ENCODE measurements at regions not wholly inside any gene's neighbourhood (a gene's known extent, or its start where the extent isn't known, plus 50 kb on each side); places are given as distances from the start of the nearest gene placed in this dataset.
"Not testable (repeated sequence)": the region's sequence is repeated elsewhere in the genome, so short reads cannot be mapped to it uniquely, and the experiment has no call there.

- Mint-ChIP-seq H3K36me3 (no peaks in the 10 kb centered on the region), H3K9me3 (no peaks in the 10 kb centered on the region), H3K27me3 (ENCODE audit: insufficient read depth, low read depth) (no peaks in the 10 kb centered on the region), H3K27ac (no peak overlapping the region), H3K4me3 (no peak overlapping the region), H3K4me1 (peaks cover 19% of the 10 kb centered on the region)
- Histone ChIP-seq H3K36me3 (no peaks in the 10 kb centered on the region), H3K9ac (no peak overlapping the region), H3F3A (ENCODE audit: low read depth) (no peaks in the 10 kb centered on the region), H3K4me3 (no peak overlapping the region), H2AFZ (replicated peaks) (no peak overlapping the region), H3K4me1 (peaks cover 6% of the 10 kb centered on the region), H4K20me1 (ENCODE audit: low read depth) (no peaks in the 10 kb centered on the region), H3K79me2 (ENCODE audit: low read depth) (no peaks in the 10 kb centered on the region), H3K9me3 (ENCODE audit: low read depth) (no peaks in the 10 kb centered on the region), H3K4me2 (no peak overlapping the region), H3K27ac (no peak overlapping the region), H3K27me3 (no peaks in the 10 kb centered on the region)
- no peak for TF ChIP-seq CTCF (IDR thresholded peaks at IDR 0.05)
- no peak for TF ChIP-seq EZH2phosphoT487 (IDR thresholded peaks at IDR 0.05)
- TF ChIP-seq EZH2 (IDR thresholded peaks at IDR 0.05), result no peak
- no peak for DNase-seq (ENCODE audit: low spot score)
Observed at GRCh38 chr7:114180556-114181266, 233.9 kb upstream of the FOXP2 start.

- no peak for DNase-seq (ENCODE audit: low spot score)
- H2AFZ ChIP-seq (replicated peaks), result no peak overlapping the region
- H3K4me1 ChIP-seq, result no peaks in the 10 kb centered on the region
- H3K4me3 Mint-ChIP-seq, result no peak overlapping the region
- peaks cover 3% of the 10 kb centered on the region for H3K4me1 Mint-ChIP-seq
- no peak for TF ChIP-seq EZH2 (IDR thresholded peaks at IDR 0.05)
- TF ChIP-seq EZH2phosphoT487 (IDR thresholded peaks at IDR 0.05), result no peak
- no peak for TF ChIP-seq CTCF (IDR thresholded peaks at IDR 0.05)
- no peaks in the 10 kb centered on the region for H3F3A ChIP-seq (ENCODE audit: low read depth)
- H3K9ac ChIP-seq, result no peak overlapping the region
- no peak overlapping the region for H3K27ac ChIP-seq
- H3K27me3 ChIP-seq, result no peaks in the 10 kb centered on the region
- H3K4me3 ChIP-seq, result no peak overlapping the region
- H4K20me1 ChIP-seq (ENCODE audit: low read depth), result no peaks in the 10 kb centered on the region
- H3K27ac Mint-ChIP-seq, result no peak overlapping the region
- no peaks in the 10 kb centered on the region for H3K27me3 Mint-ChIP-seq (ENCODE audit: insufficient read depth, low read depth)
- no peaks in the 10 kb centered on the region for H3K79me2 ChIP-seq (ENCODE audit: low read depth)
- no peaks in the 10 kb centered on the region for H3K36me3 ChIP-seq
- no peak overlapping the region for H3K4me2 ChIP-seq
- no peaks in the 10 kb centered on the region for H3K36me3 Mint-ChIP-seq
- peaks cover 2% of the 10 kb centered on the region for H3K9me3 Mint-ChIP-seq
- H3K9me3 ChIP-seq (ENCODE audit: low read depth), result no peaks in the 10 kb centered on the region
Observed at GRCh38 chr7:114175125-114175524, 239.5 kb upstream of the FOXP2 start.

- Mint-ChIP-seq H3K36me3 (no peaks in the 10 kb centered on the region), H3K4me3 (no peak overlapping the region), H3K27me3 (ENCODE audit: insufficient read depth, low read depth) (no peaks in the 10 kb centered on the region), H3K27ac (no peak overlapping the region), H3K9me3 (peaks cover 10% of the 10 kb centered on the region), H3K4me1 (no peaks in the 10 kb centered on the region)
- no peaks in the 10 kb centered on the region for H3F3A ChIP-seq (ENCODE audit: low read depth)
- DNase-seq (ENCODE audit: low spot score), result no peak
- H3K27me3 ChIP-seq, result no peaks in the 10 kb centered on the region
- H3K27ac ChIP-seq, result no peak overlapping the region
- H3K4me2 ChIP-seq, result no peak overlapping the region
- H3K4me1 ChIP-seq, result no peaks in the 10 kb centered on the region
- H4K20me1 ChIP-seq (ENCODE audit: low read depth), result no peaks in the 10 kb centered on the region
- H3K9me3 ChIP-seq (ENCODE audit: low read depth), result no peaks in the 10 kb centered on the region
- no peak overlapping the region for H3K4me3 ChIP-seq
- H3K79me2 ChIP-seq (ENCODE audit: low read depth), result no peaks in the 10 kb centered on the region
- H3K9ac ChIP-seq, result no peak overlapping the region
- H2AFZ ChIP-seq (replicated peaks), result no peak overlapping the region
- TF ChIP-seq CTCF (IDR thresholded peaks at IDR 0.05), result no peak
- H3K36me3 ChIP-seq, result no peaks in the 10 kb centered on the region
Observed at GRCh38 chr7:114173170-114173890, 241.3 kb upstream of the FOXP2 start.

GRCh38 chr7:114169389-114169788, 245.2 kb upstream of the FOXP2 start:
- H3K27me3 ChIP-seq; DNase-seq (ENCODE audit: low spot score); H3K4me3 ChIP-seq; H3K79me2 ChIP-seq (ENCODE audit: low read depth); H3K27ac ChIP-seq; H3F3A ChIP-seq (ENCODE audit: low read depth); H2AFZ ChIP-seq (replicated peaks); H3K4me2 ChIP-seq; H4K20me1 ChIP-seq (ENCODE audit: low read depth); H3K36me3 Mint-ChIP-seq; H3K27ac Mint-ChIP-seq; H3K4me1 Mint-ChIP-seq; H3K9ac ChIP-seq; H3K4me3 Mint-ChIP-seq; H3K36me3 ChIP-seq; H3K27me3 Mint-ChIP-seq (ENCODE audit: insufficient read depth, low read depth); H3K4me1 ChIP-seq; H3K9me3 ChIP-seq (ENCODE audit: low read depth): not testable (repeated sequence)
- H3K9me3 Mint-ChIP-seq, result peaks cover 19% of the 10 kb centered on the region

All from neural progenitor cell (in vitro differentiated cells).